ENCODE measurements at regions not wholly inside any gene's neighbourhood (a gene's known extent, or its start where the extent isn't known, plus 50 kb on each side); places are given as distances from the start of the nearest gene placed in this dataset.

GRCh38 chrX:57204306-57204705 lies 67.1 kb upstream of the SPIN2A start:
- no peak for TF ChIP-seq USF2 (IDR thresholded peaks at IDR 0.05)
- TF ChIP-seq POLR2A (IDR thresholded peaks at IDR 0.05; ENCODE audit: low read length): no peak
- no peak for TF ChIP-seq CTCF (IDR thresholded peaks at IDR 0.05)
- no peak for TF ChIP-seq SMC3 (IDR thresholded peaks at IDR 0.05)
- TF ChIP-seq RAD21 (conservative IDR thresholded peaks at IDR 0.05 in 1 of 2, IDR thresholded peaks at IDR 0.05 in 1 of 2): no peak
- TF ChIP-seq CHD2 (IDR thresholded peaks at IDR 0.05; ENCODE audit: low read length, partially characterized antibody): no peak
- no peak for TF ChIP-seq MAX (IDR thresholded peaks at IDR 0.05)
- no peak for TF ChIP-seq MAZ (IDR thresholded peaks at IDR 0.05; ENCODE audit: borderline replicate concordance, low read depth, low read length)
- TF ChIP-seq FOXS1 (CRISPR knock-in tag; IDR thresholded peaks at IDR 0.05): no peak
- TF ChIP-seq CBX2 (IDR thresholded peaks at IDR 0.05; ENCODE audit: borderline replicate concordance, low read depth): no peak
- no peak for TF ChIP-seq POLR2AphosphoS2 (conservative IDR thresholded peaks at IDR 0.05; ENCODE audit: low read length)
- no peak for TF ChIP-seq HDAC2 (IDR thresholded peaks at IDR 0.05)
